Activated CD4-positive, alpha-beta T cell treated with anti-CD3 and anti-CD28 coated beads, Interleukin-2, amount 10 ng/mL, durations not matched to agents 24 days and 14 days (primary cell): ENCODE measurements at regions not wholly inside any gene's neighbourhood (a gene's known extent, or its start where the extent isn't known, plus 50 kb on each side); places are given as distances from the start of the nearest gene placed in this dataset.
"Not testable (repeated sequence)": the region's sequence is repeated elsewhere in the genome, so short reads cannot be mapped to it uniquely, and the experiment has no call there.

ENCODE experiments used
- DNase-seq: peaks from one replicate; pipeline ENCODE4 v3.0.0; 2022
- H3K27ac Mint-ChIP-seq: one replicate; pipeline ENCODE4 v1.8.0; 2022; ENCODE audit warnings: mild to moderate bottlenecking, mixed read lengths
- H3K27me3 Mint-ChIP-seq: one replicate; pipeline ENCODE4 v1.8.0; 2022; ENCODE audit warnings: mixed read lengths
- H3K36me3 Mint-ChIP-seq: one replicate; pipeline ENCODE4 v1.8.0; 2022; ENCODE audit warnings: low read depth, mild to moderate bottlenecking, mixed read lengths
- H3K4me1 Mint-ChIP-seq: one replicate; pipeline ENCODE4 v1.8.0; 2021; ENCODE audit warnings: mixed read lengths
- H3K4me3 Mint-ChIP-seq: one replicate; pipeline ENCODE4 v1.8.0; 2022; ENCODE audit warnings: mild to moderate bottlenecking, moderate library complexity, mixed read lengths
- H3K9me3 Mint-ChIP-seq: one replicate; pipeline ENCODE4 v1.8.0; 2021; ENCODE audit warnings: mixed read lengths
- intact Hi-C: fragments of 100-400 bp; cut with micrococcal nuclease; formaldehyde crosslinking; loops from one replicate; pipeline ENCODE4 v1.15.1; 2023

DNA sequence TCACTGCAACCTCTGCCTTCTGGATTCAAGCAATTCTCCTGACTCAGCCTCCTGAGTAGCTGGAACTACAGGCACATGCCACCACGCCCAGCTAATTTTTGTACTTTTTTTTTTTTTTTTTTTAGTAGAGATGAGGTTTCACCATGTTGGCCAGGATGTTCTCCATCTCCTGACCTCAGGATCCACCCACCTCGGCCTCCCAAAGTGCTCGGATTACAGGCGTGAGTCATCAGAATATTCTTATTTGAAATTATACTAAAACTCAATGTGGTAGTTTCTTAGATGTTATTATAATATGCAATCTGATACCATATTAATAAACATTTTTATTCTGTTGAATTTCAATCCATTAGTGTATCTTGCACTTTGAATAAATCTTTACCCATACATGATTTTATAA, 322.2 kb downstream of the FLRT2 start:
- H3K4me1 Mint-ChIP-seq, H3K36me3 Mint-ChIP-seq, H3K4me3 Mint-ChIP-seq, DNase-seq, H3K9me3 Mint-ChIP-seq, H3K27ac Mint-ChIP-seq, H3K27me3 Mint-ChIP-seq, intact Hi-C loops: not testable (repeated sequence)

DNA sequence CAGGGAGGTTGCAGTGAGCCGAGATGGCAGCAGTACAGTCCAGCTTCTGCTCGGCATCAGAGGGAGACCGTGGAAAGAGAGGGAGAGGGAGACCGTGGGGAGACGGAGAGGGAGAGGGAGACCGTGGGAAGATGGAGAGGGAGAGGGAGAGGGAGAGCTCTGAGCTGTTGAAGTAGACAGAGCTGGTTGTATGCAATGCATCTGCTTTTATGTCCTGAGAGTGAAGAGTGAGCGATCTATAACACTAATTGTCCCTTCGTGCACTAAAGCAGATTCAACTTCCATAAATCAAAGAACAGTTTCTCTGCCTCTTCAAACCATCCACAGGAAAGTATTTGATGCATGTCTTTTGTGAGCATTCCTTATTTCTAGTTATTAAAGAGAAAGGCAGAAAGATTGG, 300.6 kb downstream of the FLRT2 start:
- H3K27ac Mint-ChIP-seq, H3K27me3 Mint-ChIP-seq, H3K4me1 Mint-ChIP-seq, DNase-seq, H3K36me3 Mint-ChIP-seq, intact Hi-C loops, H3K9me3 Mint-ChIP-seq, H3K4me3 Mint-ChIP-seq: not testable (repeated sequence)

DNA sequence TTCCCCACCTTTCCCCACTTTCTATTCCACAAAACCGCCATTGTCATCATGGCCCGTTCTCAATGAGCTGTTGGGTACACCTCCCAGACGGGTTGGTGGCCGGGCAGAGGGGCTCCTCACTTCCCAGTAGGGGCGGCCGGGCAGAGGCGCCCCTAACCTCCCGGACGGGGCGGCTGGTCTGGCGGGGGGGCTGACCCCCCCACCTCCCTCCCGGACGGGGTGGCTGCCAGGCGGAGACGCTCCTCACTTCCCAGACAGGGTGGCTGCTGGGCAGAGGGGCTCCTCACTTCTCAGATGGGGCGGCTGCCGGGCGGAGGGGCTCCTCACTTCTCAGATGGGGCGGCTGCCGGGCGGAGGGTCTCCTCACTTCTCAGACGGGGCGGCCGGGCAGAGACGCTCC, 299.7 kb downstream of the FLRT2 start:
- H3K4me3 Mint-ChIP-seq, DNase-seq, H3K27ac Mint-ChIP-seq, H3K4me1 Mint-ChIP-seq, intact Hi-C loops, H3K27me3 Mint-ChIP-seq, H3K9me3 Mint-ChIP-seq, H3K36me3 Mint-ChIP-seq: not testable (repeated sequence)

DNA sequence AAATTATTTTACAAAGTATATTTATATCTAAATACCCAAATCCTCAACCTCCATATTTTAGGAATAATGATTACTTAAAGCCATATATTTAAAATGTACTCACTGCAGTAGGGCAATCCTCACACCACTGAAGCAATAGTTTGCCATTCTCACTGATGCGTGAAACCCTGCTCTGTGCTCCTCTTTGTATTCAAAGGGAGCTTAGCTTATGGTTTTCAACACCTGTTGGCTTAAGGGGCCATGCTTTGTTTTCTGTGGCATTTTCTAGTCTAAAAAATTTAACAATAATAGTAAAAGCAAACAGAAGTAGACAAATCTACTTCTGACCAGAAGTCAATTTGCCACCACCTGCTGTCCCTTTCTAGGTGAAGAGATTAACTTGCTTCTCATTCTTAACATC, 294.6 kb downstream of the FLRT2 start:
- Mint-ChIP-seq H3K4me3 (no peak overlapping the region), H3K9me3 (no peaks in the 10 kb centered on the region), H3K4me1 (no peaks in the 10 kb centered on the region), H3K27me3 (no peaks in the 10 kb centered on the region), H3K27ac (no peak overlapping the region), H3K36me3 (no peaks in the 10 kb centered on the region)
- no peak for DNase-seq
- intact Hi-C loops: no loop called here

DNA sequence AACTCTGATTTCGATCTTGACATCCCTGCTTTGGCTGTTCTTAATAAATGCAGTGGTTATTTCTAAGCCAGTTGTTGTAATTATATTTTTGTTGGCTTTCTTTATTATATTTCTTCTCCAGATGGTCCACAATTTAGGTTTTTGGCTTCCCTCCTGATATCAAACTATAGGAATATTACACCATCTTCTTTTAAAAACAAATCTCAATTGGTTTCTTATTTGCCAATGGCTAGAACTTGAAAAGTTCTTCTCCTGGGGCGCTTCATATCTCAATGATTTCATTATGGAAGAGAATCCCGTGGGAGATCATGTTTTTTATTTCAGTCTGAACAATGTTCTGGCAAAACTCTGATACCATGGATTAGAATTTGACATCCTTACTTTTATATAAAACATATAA, 292.3 kb downstream of the FLRT2 start:
- Mint-ChIP-seq H3K27me3 (no peaks in the 10 kb centered on the region), H3K9me3 (no peaks in the 10 kb centered on the region), H3K27ac (no peak overlapping the region), H3K36me3 (no peaks in the 10 kb centered on the region), H3K4me1 (no peaks in the 10 kb centered on the region), H3K4me3 (no peak overlapping the region)
- no peak for DNase-seq
- intact Hi-C loops: no loop called here

DNA sequence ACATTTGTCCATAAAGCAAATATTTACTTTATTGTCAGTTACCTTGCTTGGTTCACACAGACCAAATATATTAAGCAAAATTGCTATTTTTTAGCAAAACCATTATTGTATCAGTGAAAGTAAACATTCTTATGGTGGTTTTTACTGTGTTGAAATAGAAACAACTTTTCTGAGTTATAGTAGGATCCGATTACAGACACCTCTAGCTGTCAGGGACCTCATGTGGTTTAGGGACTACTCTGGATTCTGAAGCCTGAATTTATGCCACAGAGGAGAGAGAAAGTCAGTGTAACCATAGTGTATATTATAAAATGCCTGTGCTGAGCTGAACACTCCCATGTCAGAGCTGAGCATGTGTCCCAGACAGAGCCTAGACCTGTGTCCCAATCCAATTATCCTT, 287.5 kb downstream of the FLRT2 start:
- intact Hi-C loops: no loop called here
- DNase-seq: no peak
- Mint-ChIP-seq H3K27ac (no peak overlapping the region), H3K4me3 (no peak overlapping the region), H3K27me3 (no peaks in the 10 kb centered on the region), H3K9me3 (no peaks in the 10 kb centered on the region), H3K36me3 (no peaks in the 10 kb centered on the region), H3K4me1 (no peaks in the 10 kb centered on the region)

DNA sequence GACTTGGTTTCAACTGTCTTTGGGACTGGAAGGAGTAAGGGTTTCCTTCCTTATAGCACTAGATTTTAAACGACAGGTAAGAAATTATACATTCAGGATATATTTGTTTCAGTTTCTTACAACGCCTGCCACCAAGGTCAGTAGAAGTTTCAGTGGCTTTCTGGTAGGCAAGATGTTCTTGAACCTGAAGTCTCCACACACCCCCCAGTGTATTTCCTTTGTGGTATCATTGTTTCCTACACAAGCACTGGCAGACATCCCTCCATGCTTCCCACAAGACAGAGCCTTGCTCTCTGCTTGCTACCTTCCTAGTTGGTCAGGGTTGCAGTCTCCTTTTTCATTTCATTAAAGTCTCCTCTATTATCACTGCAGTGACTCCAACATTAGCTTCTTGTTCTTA, 283.1 kb downstream of the FLRT2 start:
- no peak for DNase-seq
- H3K27me3 Mint-ChIP-seq: no peaks in the 10 kb centered on the region

DNA sequence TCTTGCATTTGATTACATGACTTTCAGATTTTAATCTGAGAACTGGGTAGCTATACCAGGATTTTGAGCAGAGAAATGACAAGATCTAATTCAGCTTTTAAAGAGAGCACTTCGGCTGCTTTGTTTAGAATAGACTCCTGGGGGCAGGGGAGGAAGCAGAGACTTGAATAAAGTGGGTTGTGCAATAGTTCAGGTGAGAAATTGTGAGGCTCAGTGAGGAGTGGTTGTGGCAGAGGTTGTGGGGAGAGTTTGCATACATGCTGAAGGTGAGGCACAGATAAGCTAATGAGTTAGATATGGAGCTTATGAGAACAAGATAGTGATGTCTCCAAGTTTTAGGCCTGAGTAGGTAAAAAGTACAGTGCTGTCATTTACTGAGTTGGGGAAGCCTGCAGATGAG, 281.4 kb downstream of the FLRT2 start:
- Mint-ChIP-seq H3K4me3 (no peak overlapping the region), H3K27ac (no peak overlapping the region), H3K4me1 (no peaks in the 10 kb centered on the region), H3K27me3 (no peaks in the 10 kb centered on the region), H3K9me3 (no peaks in the 10 kb centered on the region), H3K36me3 (no peaks in the 10 kb centered on the region)
- intact Hi-C loops: no loop called here
- DNase-seq: no peak

More for the DNA sequence above, 283.1 kb downstream of the FLRT2 start:
- H3K36me3 Mint-ChIP-seq: no peaks in the 10 kb centered on the region
- H3K4me1 Mint-ChIP-seq: no peaks in the 10 kb centered on the region
- no peaks in the 10 kb centered on the region for H3K9me3 Mint-ChIP-seq
- H3K4me3 Mint-ChIP-seq: no peak overlapping the region
- no peak overlapping the region for H3K27ac Mint-ChIP-seq
- intact Hi-C loops: no loop called here

DNA sequence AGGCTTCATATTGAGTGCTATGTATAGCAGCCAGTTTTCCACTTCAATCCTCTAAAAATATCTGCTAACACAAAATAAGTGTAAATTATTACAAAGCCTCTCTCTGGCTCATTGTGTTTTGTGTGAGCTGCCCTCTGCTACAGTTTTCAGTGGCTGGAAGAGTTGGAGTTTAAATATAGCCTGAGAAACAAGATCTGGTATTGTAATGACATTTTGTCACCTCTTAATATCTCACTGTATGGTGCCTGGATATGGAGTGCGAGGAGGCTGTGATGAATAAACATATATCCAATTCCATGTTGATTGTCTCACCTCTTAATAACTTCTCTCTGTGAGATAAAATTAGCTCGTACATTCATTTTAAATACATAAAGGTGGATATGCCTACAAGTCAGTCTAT, 269.7 kb downstream of the FLRT2 start:
- Mint-ChIP-seq H3K27me3 (no peaks in the 10 kb centered on the region), H3K9me3 (no peaks in the 10 kb centered on the region)
- intact Hi-C loops: no loop called here

DNA sequence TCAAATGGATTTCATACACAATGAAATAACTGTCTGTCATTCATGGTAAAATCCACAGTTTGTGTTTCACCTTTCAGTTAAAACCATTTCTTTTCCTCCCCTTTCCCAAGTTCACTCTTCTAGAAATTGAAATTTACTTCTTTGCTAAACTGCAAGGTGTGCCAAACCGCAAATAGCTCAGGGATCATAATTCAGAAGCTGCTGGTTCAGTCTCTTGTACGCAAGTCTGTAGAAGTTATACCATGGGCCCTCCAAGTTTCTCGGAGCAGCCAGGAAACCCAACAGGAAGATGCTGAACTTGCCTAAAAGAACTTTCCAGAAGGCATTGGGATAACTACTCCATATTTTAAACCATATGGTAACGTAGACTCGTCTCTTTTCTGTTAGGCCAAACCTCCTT, 268.9 kb downstream of the FLRT2 start:
- Mint-ChIP-seq H3K36me3 (no peaks in the 10 kb centered on the region), H3K9me3 (no peaks in the 10 kb centered on the region), H3K4me1 (no peaks in the 10 kb centered on the region), H3K27ac (no peak overlapping the region), H3K27me3 (no peaks in the 10 kb centered on the region), H3K4me3 (no peak overlapping the region)
- DNase-seq: no peak
- intact Hi-C loops: no loop called here

More for the DNA sequence above, 269.7 kb downstream of the FLRT2 start:
- H3K4me1 Mint-ChIP-seq: no peaks in the 10 kb centered on the region
- H3K4me3 Mint-ChIP-seq: no peak overlapping the region
- no peaks in the 10 kb centered on the region for H3K36me3 Mint-ChIP-seq
- no peak for DNase-seq
- H3K27ac Mint-ChIP-seq: no peak overlapping the region

DNA sequence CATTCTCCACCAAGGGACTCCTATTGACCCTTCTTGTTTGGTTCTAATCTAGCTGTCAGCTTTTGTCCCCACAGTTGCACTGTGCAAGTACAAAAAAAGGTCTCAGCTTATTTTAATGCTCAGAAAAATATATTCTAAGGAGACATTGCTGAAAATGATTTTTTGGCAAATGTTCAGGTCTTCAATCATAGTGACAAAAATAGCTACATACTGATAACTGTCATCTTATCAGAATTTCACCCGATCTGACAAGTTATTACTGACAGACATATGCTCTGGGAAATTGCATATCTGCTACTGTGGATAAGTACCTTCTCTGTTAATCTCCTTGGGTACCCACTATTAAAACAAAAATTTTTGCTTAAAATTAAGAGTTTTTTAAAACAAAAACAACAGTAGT, 263.6 kb downstream of the FLRT2 start:
- intact Hi-C loops: no loop called here
- Mint-ChIP-seq H3K36me3 (no peaks in the 10 kb centered on the region), H3K4me1 (peaks cover 2% of the 10 kb centered on the region), H3K27ac (no peak overlapping the region), H3K4me3 (no peak overlapping the region), H3K9me3 (no peaks in the 10 kb centered on the region), H3K27me3 (no peaks in the 10 kb centered on the region)
- DNase-seq: no peak

DNA sequence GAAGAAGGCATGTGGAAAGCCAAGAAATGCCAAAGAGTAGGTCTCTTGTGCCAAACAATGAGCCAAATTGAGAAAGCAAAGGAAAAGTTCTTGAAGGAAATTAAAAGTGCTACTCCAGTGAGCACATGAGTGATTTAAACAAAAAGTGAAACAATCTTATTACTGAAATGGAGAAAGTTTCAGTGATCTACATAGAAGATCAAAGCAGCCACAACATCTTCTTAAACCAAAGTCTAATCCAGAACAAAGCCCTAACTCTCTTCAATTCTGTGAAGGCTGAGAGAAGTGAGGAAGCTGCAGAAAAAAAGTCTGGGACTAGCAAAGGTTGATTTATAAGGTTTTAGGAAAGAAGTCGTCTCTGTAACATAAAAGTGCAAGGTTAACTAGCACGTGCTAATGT, 259.6 kb downstream of the FLRT2 start:
- intact Hi-C loops: no loop called here
- Mint-ChIP-seq H3K36me3 (no peaks in the 10 kb centered on the region), H3K4me1 (peaks cover 2% of the 10 kb centered on the region), H3K27ac (no peak overlapping the region), H3K4me3 (no peak overlapping the region), H3K9me3 (no peaks in the 10 kb centered on the region), H3K27me3 (no peaks in the 10 kb centered on the region)
- DNase-seq: no peak

DNA sequence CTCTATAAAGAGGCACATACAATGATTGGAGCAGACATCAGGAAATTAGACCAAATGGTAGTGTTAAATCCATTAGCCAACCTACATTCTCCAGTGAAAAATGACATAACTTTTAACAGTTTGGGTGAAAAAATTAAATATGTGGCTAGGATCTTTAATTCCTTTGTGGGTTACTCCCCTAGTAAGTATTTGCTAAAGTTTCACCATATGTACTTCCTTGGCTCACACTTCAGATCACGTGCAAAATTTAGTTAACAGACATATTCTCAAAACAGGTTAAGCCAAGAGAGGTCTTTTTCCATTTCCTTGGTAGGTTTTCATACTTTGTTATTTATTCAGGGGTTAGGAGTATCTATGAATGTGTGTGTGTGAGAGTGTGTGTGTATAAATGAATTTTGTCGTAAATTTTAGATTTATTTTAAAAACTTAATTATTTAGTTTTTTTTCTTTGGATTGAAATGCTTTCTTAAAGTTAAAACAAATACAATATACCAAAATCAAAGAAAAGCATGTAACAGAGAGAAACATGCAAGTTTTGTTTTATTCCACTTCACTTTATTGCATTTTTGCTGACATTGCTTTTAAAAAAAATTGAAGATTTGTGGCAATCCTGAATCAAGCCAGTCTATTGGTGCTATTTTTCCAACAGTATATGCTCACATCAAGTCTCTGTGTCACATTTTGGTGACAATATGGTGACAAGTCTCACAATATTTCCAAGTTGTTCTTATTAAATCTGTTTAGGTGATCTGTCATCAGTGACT, 258.7 kb downstream of the FLRT2 start:
- no peak overlapping the region for H3K4me3 Mint-ChIP-seq
- DNase-seq: no peak
- intact Hi-C loops: no loop called here
- no peaks in the 10 kb centered on the region for H3K27me3 Mint-ChIP-seq
- H3K4me1 Mint-ChIP-seq: peaks cover 2% of the 10 kb centered on the region
- no peaks in the 10 kb centered on the region for H3K36me3 Mint-ChIP-seq
- no peak overlapping the region for H3K27ac Mint-ChIP-seq
- H3K9me3 Mint-ChIP-seq: no peaks in the 10 kb centered on the region

DNA sequence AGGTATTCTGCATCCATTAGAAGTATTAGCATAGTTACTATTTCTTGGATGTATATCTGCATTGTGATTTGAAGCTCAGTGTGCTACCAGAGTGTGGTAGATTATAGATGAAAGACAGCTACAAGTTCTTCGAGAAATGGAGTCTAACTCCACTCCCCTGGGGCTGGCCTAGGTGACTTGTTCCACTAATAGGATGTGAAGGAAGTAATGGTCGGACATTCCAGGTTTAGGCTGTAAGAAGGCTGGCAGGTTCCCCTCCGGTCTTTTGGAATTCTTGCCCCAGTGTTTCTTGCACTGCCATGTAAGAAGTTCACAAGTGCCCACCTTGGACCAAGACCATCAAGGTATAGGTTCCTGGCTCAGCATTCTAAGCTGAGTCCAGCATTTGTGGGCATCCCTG, 236.4 kb downstream of the FLRT2 start:
- Mint-ChIP-seq H3K27ac (no peak overlapping the region), H3K27me3 (no peaks in the 10 kb centered on the region), H3K36me3 (no peaks in the 10 kb centered on the region), H3K4me1 (no peaks in the 10 kb centered on the region), H3K9me3 (no peaks in the 10 kb centered on the region), H3K4me3 (no peak overlapping the region)
- intact Hi-C loops: no loop called here
- DNase-seq: no peak

DNA sequence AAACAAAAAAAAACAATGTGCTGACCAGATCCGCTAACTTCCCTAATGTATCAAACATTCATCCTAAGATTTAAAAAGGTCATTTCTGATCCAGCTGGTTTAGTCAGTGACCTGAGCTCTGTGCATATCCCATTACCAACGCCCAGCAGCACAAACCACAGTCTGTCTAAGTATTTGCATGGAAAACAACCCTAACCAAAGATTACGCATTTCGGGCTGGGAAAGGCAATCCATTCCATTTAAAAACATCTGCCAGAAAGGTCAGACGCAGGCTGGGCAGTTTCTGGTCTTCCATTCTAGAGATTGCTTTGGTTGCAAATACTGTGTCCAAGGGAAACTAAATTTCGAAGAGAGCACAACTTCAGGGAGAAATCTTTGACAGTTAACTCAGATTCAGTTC, 234.9 kb downstream of the FLRT2 start:
- DNase-seq: no peak
- no peaks in the 10 kb centered on the region for H3K4me1 Mint-ChIP-seq
- intact Hi-C loops: no loop called here
- no peaks in the 10 kb centered on the region for H3K36me3 Mint-ChIP-seq
- H3K4me3 Mint-ChIP-seq: no peak overlapping the region
- no peaks in the 10 kb centered on the region for H3K27me3 Mint-ChIP-seq
- H3K9me3 Mint-ChIP-seq: no peaks in the 10 kb centered on the region
- no peak overlapping the region for H3K27ac Mint-ChIP-seq
